ENCODE measurements at regions not wholly inside any gene's neighbourhood (a gene's known extent, or its start where the extent isn't known, plus 50 kb on each side); places are given as distances from the start of the nearest gene placed in this dataset.
"Not testable (repeated sequence)": the region's sequence is repeated elsewhere in the genome, so short reads cannot be mapped to it uniquely, and the experiment has no call there.

DNA sequence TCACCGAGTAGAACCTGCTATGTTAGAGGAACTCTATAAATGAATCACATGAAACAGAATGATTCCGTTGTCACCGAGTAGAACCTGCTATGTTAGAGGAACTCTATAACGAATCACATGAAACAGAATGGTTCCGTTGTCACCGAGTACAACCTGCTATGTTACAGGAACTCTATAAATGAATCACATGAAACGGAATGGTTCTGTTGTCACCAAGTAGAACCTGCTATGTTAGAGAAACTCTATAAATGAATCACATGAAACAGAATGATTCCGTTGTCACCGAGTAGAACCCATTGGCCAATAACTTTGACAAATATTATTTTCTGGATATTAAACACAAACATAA lies 309.1 kb upstream of the FRG1 start:
- TF ChIP-seq ZNF777 (tag by site-specific recombination; IDR thresholded peaks at IDR 0.05; ENCODE audit: borderline replicate concordance); ZNF155 (tag by site-specific recombination; IDR thresholded peaks at IDR 0.05); KLF16 (tag by site-specific recombination; IDR thresholded peaks at IDR 0.05); ZNF544 (tag by site-specific recombination; IDR thresholded peaks at IDR 0.05); ZNF416 (tag by site-specific recombination; IDR thresholded peaks at IDR 0.05); ZNF391 (tag by site-specific recombination; IDR thresholded peaks at IDR 0.05; ENCODE audit: borderline replicate concordance, low read depth); ZNF791 (tag by site-specific recombination; IDR thresholded peaks at IDR 0.05); ZNF132 (tag by site-specific recombination; IDR thresholded peaks at IDR 0.05; ENCODE audit: borderline replicate concordance); ZNF555 (tag by site-specific recombination; conservative IDR thresholded peaks at IDR 0.05); ZNF274 (IDR thresholded peaks at IDR 0.05; ENCODE audit: low read length); ZNF274 (tag by site-specific recombination; IDR thresholded peaks at IDR 0.05; ENCODE audit: borderline replicate concordance); ZNF621 (tag by site-specific recombination; IDR thresholded peaks at IDR 0.05): not testable (repeated sequence)
- TF ChIP-seq, protein P1, sequence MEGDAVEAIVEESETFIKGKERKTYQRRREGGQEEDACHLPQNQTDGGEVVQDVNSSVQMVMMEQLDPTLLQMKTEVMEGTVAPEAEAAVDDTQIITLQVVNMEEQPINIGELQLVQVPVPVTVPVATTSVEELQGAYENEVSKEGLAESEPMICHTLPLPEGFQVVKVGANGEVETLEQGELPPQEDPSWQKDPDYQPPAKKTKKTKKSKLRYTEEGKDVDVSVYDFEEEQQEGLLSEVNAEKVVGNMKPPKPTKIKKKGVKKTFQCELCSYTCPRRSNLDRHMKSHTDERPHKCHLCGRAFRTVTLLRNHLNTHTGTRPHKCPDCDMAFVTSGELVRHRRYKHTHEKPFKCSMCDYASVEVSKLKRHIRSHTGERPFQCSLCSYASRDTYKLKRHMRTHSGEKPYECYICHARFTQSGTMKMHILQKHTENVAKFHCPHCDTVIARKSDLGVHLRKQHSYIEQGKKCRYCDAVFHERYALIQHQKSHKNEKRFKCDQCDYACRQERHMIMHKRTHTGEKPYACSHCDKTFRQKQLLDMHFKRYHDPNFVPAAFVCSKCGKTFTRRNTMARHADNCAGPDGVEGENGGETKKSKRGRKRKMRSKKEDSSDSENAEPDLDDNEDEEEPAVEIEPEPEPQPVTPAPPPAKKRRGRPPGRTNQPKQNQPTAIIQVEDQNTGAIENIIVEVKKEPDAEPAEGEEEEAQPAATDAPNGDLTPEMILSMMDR (tag by site-specific recombination; IDR thresholded peaks at IDR 0.05) = not testable (repeated sequence)
- TF ChIP-seq, protein P2, sequence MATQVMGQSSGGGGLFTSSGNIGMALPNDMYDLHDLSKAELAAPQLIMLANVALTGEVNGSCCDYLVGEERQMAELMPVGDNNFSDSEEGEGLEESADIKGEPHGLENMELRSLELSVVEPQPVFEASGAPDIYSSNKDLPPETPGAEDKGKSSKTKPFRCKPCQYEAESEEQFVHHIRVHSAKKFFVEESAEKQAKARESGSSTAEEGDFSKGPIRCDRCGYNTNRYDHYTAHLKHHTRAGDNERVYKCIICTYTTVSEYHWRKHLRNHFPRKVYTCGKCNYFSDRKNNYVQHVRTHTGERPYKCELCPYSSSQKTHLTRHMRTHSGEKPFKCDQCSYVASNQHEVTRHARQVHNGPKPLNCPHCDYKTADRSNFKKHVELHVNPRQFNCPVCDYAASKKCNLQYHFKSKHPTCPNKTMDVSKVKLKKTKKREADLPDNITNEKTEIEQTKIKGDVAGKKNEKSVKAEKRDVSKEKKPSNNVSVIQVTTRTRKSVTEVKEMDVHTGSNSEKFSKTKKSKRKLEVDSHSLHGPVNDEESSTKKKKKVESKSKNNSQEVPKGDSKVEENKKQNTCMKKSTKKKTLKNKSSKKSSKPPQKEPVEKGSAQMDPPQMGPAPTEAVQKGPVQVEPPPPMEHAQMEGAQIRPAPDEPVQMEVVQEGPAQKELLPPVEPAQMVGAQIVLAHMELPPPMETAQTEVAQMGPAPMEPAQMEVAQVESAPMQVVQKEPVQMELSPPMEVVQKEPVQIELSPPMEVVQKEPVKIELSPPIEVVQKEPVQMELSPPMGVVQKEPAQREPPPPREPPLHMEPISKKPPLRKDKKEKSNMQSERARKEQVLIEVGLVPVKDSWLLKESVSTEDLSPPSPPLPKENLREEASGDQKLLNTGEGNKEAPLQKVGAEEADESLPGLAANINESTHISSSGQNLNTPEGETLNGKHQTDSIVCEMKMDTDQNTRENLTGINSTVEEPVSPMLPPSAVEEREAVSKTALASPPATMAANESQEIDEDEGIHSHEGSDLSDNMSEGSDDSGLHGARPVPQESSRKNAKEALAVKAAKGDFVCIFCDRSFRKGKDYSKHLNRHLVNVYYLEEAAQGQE (tag by site-specific recombination; IDR thresholded peaks at IDR 0.05) = not testable (repeated sequence)
- TF ChIP-seq, protein P3, sequence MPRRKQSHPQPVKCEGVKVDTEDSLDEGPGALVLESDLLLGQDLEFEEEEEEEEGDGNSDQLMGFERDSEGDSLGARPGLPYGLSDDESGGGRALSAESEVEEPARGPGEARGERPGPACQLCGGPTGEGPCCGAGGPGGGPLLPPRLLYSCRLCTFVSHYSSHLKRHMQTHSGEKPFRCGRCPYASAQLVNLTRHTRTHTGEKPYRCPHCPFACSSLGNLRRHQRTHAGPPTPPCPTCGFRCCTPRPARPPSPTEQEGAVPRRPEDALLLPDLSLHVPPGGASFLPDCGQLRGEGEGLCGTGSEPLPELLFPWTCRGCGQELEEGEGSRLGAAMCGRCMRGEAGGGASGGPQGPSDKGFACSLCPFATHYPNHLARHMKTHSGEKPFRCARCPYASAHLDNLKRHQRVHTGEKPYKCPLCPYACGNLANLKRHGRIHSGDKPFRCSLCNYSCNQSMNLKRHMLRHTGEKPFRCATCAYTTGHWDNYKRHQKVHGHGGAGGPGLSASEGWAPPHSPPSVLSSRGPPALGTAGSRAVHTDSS (tag by site-specific recombination; IDR thresholded peaks at IDR 0.05) = not testable (repeated sequence)
